CD4-positive, CD25-positive, alpha-beta regulatory T cell (primary cell): ENCODE measurements at regions not wholly inside any gene's neighbourhood (a gene's known extent, or its start where the extent isn't known, plus 50 kb on each side); places are given as distances from the start of the nearest gene placed in this dataset.

Source experiments
- ATAC-seq, 2 donors: fragments of 150-1000 bp; cut with Tn5 transposase; one replicate each; pipeline ENCODE4 v1.10.0; 2021; ENCODE audit warnings: low read depth in 2 of 2, moderate number of reproducible peaks in 2 of 2, moderate library complexity in 1 of 2
- DNase-seq, 3 donors: peaks; one replicate each; pipeline versions ENCODE4 v3.0.0 to v3.0.0-alpha.2; 2012 to 2022; ENCODE audit warnings: mixed read lengths in 1 of 3
- H3K27ac ChIP-seq: one replicate; pipeline ENCODE4 v1.7.0; 2013; ENCODE audit warnings: mild to moderate bottlenecking, low read length; ENCODE audit not compliant: insufficient read depth, poor library complexity, severe bottlenecking
- H3K27me3 ChIP-seq: one replicate; pipeline ENCODE4 v1.7.0; 2013; ENCODE audit warnings: low read length; ENCODE audit not compliant: control insufficient read depth, insufficient read depth
- H3K36me3 ChIP-seq: one replicate; pipeline ENCODE4 v1.7.0; 2013; ENCODE audit warnings: mild to moderate bottlenecking, low read length, moderate library complexity; ENCODE audit not compliant: control insufficient read depth, insufficient read depth
- H3K4me1 ChIP-seq: 2 replicates; pipeline ENCODE4 v1.7.0; 2013; ENCODE audit warnings: mild to moderate bottlenecking, low read length; ENCODE audit not compliant: insufficient read depth, control insufficient read depth, poor library complexity, severe bottlenecking
- H3K4me3 ChIP-seq: one replicate; pipeline ENCODE4 v1.7.0; 2013; ENCODE audit warnings: low read depth, mild to moderate bottlenecking, low read length, moderate library complexity
- H3K9me3 ChIP-seq, 2 experiments: 1 replicate in 1 of 2; 2 replicates in 1 of 2; pipeline ENCODE4 v1.7.0; 2013; ENCODE audit warnings: low read length in 2 of 2, mild to moderate bottlenecking in 1 of 2, moderate library complexity in 1 of 2; ENCODE audit not compliant: control insufficient read depth in 2 of 2
- H3K27ac Mint-ChIP-seq, 3 donors: one replicate each; pipeline ENCODE4 v1.8.0; 2020 to 2022; ENCODE audit warnings: mild to moderate bottlenecking in 3 of 3, mixed read lengths in 3 of 3, moderate library complexity in 2 of 3
- H3K27me3 Mint-ChIP-seq: one replicate; pipeline ENCODE4 v1.8.0; 2022; ENCODE audit warnings: mild to moderate bottlenecking, mixed read lengths
- H3K36me3 Mint-ChIP-seq: one replicate; pipeline ENCODE4 v1.8.0; 2020; ENCODE audit warnings: mixed read lengths
- H3K4me1 Mint-ChIP-seq, 4 donors: one replicate each; pipeline ENCODE4 v1.8.0; 2020 to 2022; ENCODE audit warnings: mixed read lengths in 4 of 4, mild to moderate bottlenecking in 1 of 4
- H3K4me3 Mint-ChIP-seq, 4 donors: one replicate each; pipeline ENCODE4 v1.8.0; 2020 to 2022; ENCODE audit warnings: mild to moderate bottlenecking in 4 of 4, mixed read lengths in 4 of 4, moderate library complexity in 3 of 4
- H3K9me3 Mint-ChIP-seq, 7 donors: one replicate each; pipeline ENCODE4 v1.8.0; 2020 to 2022; ENCODE audit warnings: mixed read lengths in 7 of 7, mild to moderate bottlenecking in 3 of 7, moderate library complexity in 2 of 7

DNA sequence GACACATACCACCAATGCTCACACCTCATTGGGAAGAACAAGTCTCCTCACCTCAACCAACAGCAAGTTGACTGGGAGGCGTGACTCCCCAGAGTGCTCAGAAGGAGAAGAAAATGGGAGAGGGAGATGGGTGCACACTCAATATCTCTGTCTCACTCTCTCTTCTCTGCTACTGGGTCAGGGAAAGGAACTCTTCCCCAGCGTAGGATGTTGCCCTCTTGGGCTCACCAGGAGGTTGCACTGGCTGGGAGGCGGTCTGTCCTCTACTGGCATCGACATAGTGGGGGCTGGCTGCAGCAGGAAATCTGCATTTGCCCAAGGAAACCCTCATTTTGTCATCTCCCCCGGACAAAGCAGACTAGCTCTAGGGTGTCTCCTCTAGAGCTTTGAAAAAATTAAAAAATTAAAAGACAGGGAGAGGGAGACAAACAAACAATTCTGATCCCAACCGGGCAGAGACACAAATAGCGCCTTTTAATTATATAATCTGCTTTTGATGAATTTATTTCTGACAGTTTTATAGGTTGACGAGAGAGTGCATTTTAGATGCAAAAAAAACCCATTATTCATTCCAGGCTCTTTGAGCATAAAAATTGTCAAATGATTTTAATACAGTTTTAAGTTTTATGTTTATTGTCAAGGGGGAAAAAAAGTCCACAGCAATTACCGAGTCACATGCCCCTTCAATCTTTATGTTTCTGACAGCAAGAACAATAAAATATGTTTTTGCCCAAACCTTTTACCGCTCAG, 179.3 kb upstream of the MVB12B start:
- Histone ChIP-seq H3K27me3 (peaks cover 2% of the 10 kb centered on the region), H3K4me3 (no peak overlapping the region), H3K4me1 (no peaks in the 10 kb centered on the region), H3K36me3 (no peaks in the 10 kb centered on the region), H3K9me3 (no peaks in the 10 kb centered on the region), H3K27ac (no peak overlapping the region)
- peaks cover 0 to 6% (median 0%) of the 10 kb centered on the region in 7 donors for H3K9me3 Mint-ChIP-seq
- ATAC-seq, result no peak
- H3K4me3 Mint-ChIP-seq, result no peak overlapping the region
- H3K27ac Mint-ChIP-seq, result no peak overlapping the region
- H3K4me1 Mint-ChIP-seq, result peaks cover 0 to 4% (median 1%) of the 10 kb centered on the region in 4 donors
- peaks cover 17% of the 10 kb centered on the region for H3K27me3 Mint-ChIP-seq
- no peaks in the 10 kb centered on the region for H3K36me3 Mint-ChIP-seq
- DNase-seq, result no peak

GRCh38 chr9:126147936-126148870, 178.4 kb upstream of the MVB12B start:
- Histone ChIP-seq H3K27me3 (peaks cover 2% of the 10 kb centered on the region), H3K36me3 (no peaks in the 10 kb centered on the region), H3K4me3 (no peak overlapping the region), H3K27ac (no peak overlapping the region), H3K4me1 (no peaks in the 10 kb centered on the region), H3K9me3 (no peaks in the 10 kb centered on the region)
- H3K9me3 Mint-ChIP-seq, result peaks cover 0 to 3% (median 0%) of the 10 kb centered on the region in 7 donors
- H3K4me1 Mint-ChIP-seq, result peaks cover 0 to 4% (median 1%) of the 10 kb centered on the region in 4 donors
- no peak overlapping the region for H3K4me3 Mint-ChIP-seq
- no peaks in the 10 kb centered on the region for H3K36me3 Mint-ChIP-seq
- DNase-seq, result no peak
- no peak for ATAC-seq
- H3K27me3 Mint-ChIP-seq, result peaks cover 16% of the 10 kb centered on the region
- H3K27ac Mint-ChIP-seq, result no peak overlapping the region

- no peak overlapping the region for H3K4me3 Mint-ChIP-seq
- Histone ChIP-seq H3K36me3 (no peaks in the 10 kb centered on the region), H3K27me3 (peaks cover 2% of the 10 kb centered on the region), H3K27ac (no peak overlapping the region), H3K4me3 (no peak overlapping the region), H3K4me1 (no peaks in the 10 kb centered on the region), H3K9me3 (no peaks in the 10 kb centered on the region)
- DNase-seq, result no peak
- H3K4me1 Mint-ChIP-seq, result peaks cover 0 to 4% (median 1%) of the 10 kb centered on the region in 4 donors
- peaks cover 16% of the 10 kb centered on the region for H3K27me3 Mint-ChIP-seq
- H3K9me3 Mint-ChIP-seq, result peaks cover 0 to 3% (median 0%) of the 10 kb centered on the region in 7 donors
- H3K27ac Mint-ChIP-seq, result no peak overlapping the region
- no peaks in the 10 kb centered on the region for H3K36me3 Mint-ChIP-seq
- no peak for ATAC-seq
These were observed 177.6 kb upstream of the MVB12B start for GRCh38 chr9:126148994-126149393.

GRCh38 chr9:126149661-126150060, 177.0 kb upstream of the MVB12B start:
- ATAC-seq (no peak), DNase-seq (no peak)
- H3K36me3 ChIP-seq, result no peaks in the 10 kb centered on the region
- Mint-ChIP-seq H3K4me1 (peaks cover 0 to 4% (median 1%) of the 10 kb centered on the region in 4 donors), H3K9me3 (no peaks in the 10 kb centered on the region), H3K36me3 (no peaks in the 10 kb centered on the region), H3K27me3 (peaks cover 16% of the 10 kb centered on the region), H3K27ac (no peak overlapping the region), H3K4me3 (no peak overlapping the region)
- no peak overlapping the region for H3K4me3 ChIP-seq
- no peaks in the 10 kb centered on the region for H3K9me3 ChIP-seq
- H3K27me3 ChIP-seq, result peaks cover 2% of the 10 kb centered on the region
- H3K4me1 ChIP-seq, result no peaks in the 10 kb centered on the region
- H3K27ac ChIP-seq, result no peak overlapping the region

GRCh38 chr9:126150411-126151030, 176.1 kb upstream of the MVB12B start:
- Mint-ChIP-seq H3K4me3 (no peak overlapping the region), H3K27ac (no peak overlapping the region), H3K4me1 (peaks cover 0 to 4% (median 1%) of the 10 kb centered on the region in 4 donors), H3K27me3 (peaks cover 11% of the 10 kb centered on the region), H3K36me3 (no peaks in the 10 kb centered on the region), H3K9me3 (no peaks in the 10 kb centered on the region)
- Histone ChIP-seq H3K27me3 (peaks cover 2% of the 10 kb centered on the region), H3K4me3 (no peak overlapping the region), H3K9me3 (no peaks in the 10 kb centered on the region), H3K27ac (no peak overlapping the region), H3K4me1 (no peaks in the 10 kb centered on the region), H3K36me3 (no peaks in the 10 kb centered on the region)
- DNase-seq, result no peak
- no peak for ATAC-seq

GRCh38 chr9:126151031-126151685, 175.5 kb upstream of the MVB12B start:
- Mint-ChIP-seq H3K4me1 (peaks cover 0 to 2% (median 1%) of the 10 kb centered on the region in 4 donors), H3K27me3 (peaks cover 11% of the 10 kb centered on the region), H3K36me3 (no peaks in the 10 kb centered on the region), H3K9me3 (no peaks in the 10 kb centered on the region), H3K27ac (no peak overlapping the region), H3K4me3 (no peak overlapping the region)
- H3K9me3 ChIP-seq, result no peaks in the 10 kb centered on the region
- peaks cover 2% of the 10 kb centered on the region for H3K27me3 ChIP-seq
- no peaks in the 10 kb centered on the region for H3K4me1 ChIP-seq
- H3K4me3 ChIP-seq, result no peak overlapping the region
- DNase-seq (no peak), ATAC-seq (no peak)
- no peak overlapping the region for H3K27ac ChIP-seq
- no peaks in the 10 kb centered on the region for H3K36me3 ChIP-seq

DNA sequence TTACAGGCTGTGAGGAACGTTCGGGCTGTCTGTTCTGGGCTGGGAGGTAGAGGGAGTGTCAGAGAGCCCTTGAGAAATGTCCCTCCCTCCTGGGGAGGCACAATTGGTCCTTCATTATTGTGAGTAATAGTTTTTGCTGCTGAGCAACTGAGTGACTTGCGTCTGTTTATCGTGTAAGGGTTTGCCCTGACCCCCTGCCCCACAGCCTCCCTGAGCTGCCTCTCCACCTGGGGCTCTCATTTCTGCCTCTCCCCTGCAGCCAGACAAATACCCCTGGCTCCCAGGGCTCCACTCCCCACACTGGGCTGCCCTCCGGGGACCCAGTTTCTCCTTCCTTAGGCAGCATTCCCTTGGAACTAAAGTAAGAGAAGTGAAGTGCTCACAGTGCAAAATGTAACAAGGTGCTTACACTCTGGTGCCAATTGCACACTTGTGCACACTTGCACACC, 174.9 kb upstream of the MVB12B start:
- Mint-ChIP-seq H3K27ac (no peak overlapping the region), H3K9me3 (no peaks in the 10 kb centered on the region), H3K4me3 (no peak overlapping the region), H3K36me3 (no peaks in the 10 kb centered on the region), H3K27me3 (peaks cover 11% of the 10 kb centered on the region), H3K4me1 (no peaks in the 10 kb centered on the region)
- no peaks in the 10 kb centered on the region for H3K4me1 ChIP-seq
- H3K4me3 ChIP-seq, result no peak overlapping the region
- no peaks in the 10 kb centered on the region for H3K36me3 ChIP-seq
- no peak overlapping the region for H3K27ac ChIP-seq
- DNase-seq, result no peak
- H3K9me3 ChIP-seq, result no peaks in the 10 kb centered on the region
- no peak for ATAC-seq
- H3K27me3 ChIP-seq, result peaks cover 2% of the 10 kb centered on the region
